Lower lobe of right lung (tissue), 2 donors: ENCODE measurements at regions not wholly inside any gene's neighbourhood (a gene's known extent, or its start where the extent isn't known, plus 50 kb on each side); places are given as distances from the start of the nearest gene placed in this dataset.
A peak's percentile ranks its signal among the peaks of the same experiment; 100 is the strongest.

Experiments
- ATAC-seq, 2 donors: fragments of 200-7000 bp; cut with Tn5 transposase; one replicate each; pipeline ENCODE4 v1.9.1; 2020 to 2022; ENCODE audit warnings: mild to moderate bottlenecking in 2 of 2, moderate library complexity in 2 of 2
- DNase-seq: peaks from one replicate; pipeline ENCODE4 v3.0.0-alpha.2; 2020
- H3K27ac ChIP-seq: fragments of 200-600 bp; one replicate; pipeline ENCODE4 v1.8.0; 2022
- H3K27me3 ChIP-seq: fragments of 200-600 bp; one replicate; pipeline ENCODE4 v1.8.0; 2022; ENCODE audit warnings: low read depth
- H3K36me3 ChIP-seq: fragments of 200-600 bp; one replicate; pipeline ENCODE4 v1.8.0; 2022; ENCODE audit warnings: mild to moderate bottlenecking
- H3K4me1 ChIP-seq: fragments of 200-600 bp; one replicate; pipeline ENCODE4 v1.8.0; 2022
- H3K4me3 ChIP-seq: fragments of 200-600 bp; one replicate; pipeline ENCODE4 v1.8.0; 2022; ENCODE audit warnings: mild to moderate bottlenecking
- H3K9me3 ChIP-seq: fragments of 200-600 bp; one replicate; pipeline ENCODE4 v1.8.0; 2022
- CTCF ChIP-seq: fragments of 200-600 bp; IDR thresholded peaks from one replicate; pipeline ENCODE4 v1.8.0; 2022; ENCODE audit warnings: antibody characterized with exemption, mild to moderate bottlenecking
- intact Hi-C: fragments of 100-400 bp; cut with DNase I; formaldehyde crosslinking; loops from one replicate; pipeline ENCODE4 v1.11.0; 2022
- donor health status: DM: no; HTN: yes; CAD: no; lungs with severe emphysema.

GRCh38 chr7:17721736-17722285 is 218.5 kb downstream of the SNX13 start:
- no peaks in the 10 kb centered on the region for H3K27me3 ChIP-seq
- no peak for TF ChIP-seq CTCF
- no peaks in the 10 kb centered on the region for H3K9me3 ChIP-seq
- no peaks in the 10 kb centered on the region for H3K36me3 ChIP-seq
- DNase-seq (no peak), ATAC-seq (no peak)
- intact Hi-C loops: no loop called here
- H3K4me1 ChIP-seq: no peaks in the 10 kb centered on the region
- no peak overlapping the region for H3K27ac ChIP-seq
- H3K4me3 ChIP-seq: no peak overlapping the region

GRCh38 chr7:17722798-17723197 is 217.5 kb downstream of the SNX13 start:
- H3K4me1 ChIP-seq: no peaks in the 10 kb centered on the region
- TF ChIP-seq CTCF: no peak
- H3K36me3 ChIP-seq: no peaks in the 10 kb centered on the region
- DNase-seq: no peak
- intact Hi-C loops: no loop called here
- no peak overlapping the region for H3K27ac ChIP-seq
- no peaks in the 10 kb centered on the region for H3K27me3 ChIP-seq
- peak; percentile 53 to 59 for ATAC-seq
- no peak overlapping the region for H3K4me3 ChIP-seq
- H3K9me3 ChIP-seq: no peaks in the 10 kb centered on the region

DNA sequence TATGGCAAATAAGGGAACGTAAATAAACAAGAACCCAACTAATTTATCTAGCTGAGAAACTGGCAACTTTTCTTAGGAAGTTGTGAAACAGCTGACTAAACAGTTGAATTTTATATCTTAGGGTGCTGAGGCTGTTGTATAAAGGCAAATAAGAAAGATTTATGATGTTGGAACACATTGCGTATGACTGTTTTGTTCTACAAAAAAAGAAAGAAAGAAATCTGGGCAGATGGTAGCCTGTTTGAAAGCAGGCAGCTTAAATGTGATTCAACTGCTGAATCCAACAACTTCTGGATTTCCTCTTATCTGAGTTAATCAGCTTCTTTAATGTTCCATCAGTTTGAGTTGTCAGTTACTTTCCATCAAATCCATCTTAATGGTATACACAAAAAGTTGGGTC is 214.5 kb downstream of the SNX13 start:
- ATAC-seq (no peak), DNase-seq (no peak)
- H3K27ac ChIP-seq: no peak overlapping the region
- H3K4me3 ChIP-seq: no peak overlapping the region
- H3K36me3 ChIP-seq: no peaks in the 10 kb centered on the region
- H3K9me3 ChIP-seq: no peaks in the 10 kb centered on the region
- intact Hi-C loops: no loop called here
- no peaks in the 10 kb centered on the region for H3K4me1 ChIP-seq
- H3K27me3 ChIP-seq: no peaks in the 10 kb centered on the region
- no peak for TF ChIP-seq CTCF

GRCh38 chr7:17732083-17732482 is 208.2 kb downstream of the SNX13 start:
- DNase-seq (no peak), ATAC-seq (no peak)
- Histone ChIP-seq H3K4me3 (no peak overlapping the region), H3K27me3 (no peaks in the 10 kb centered on the region), H3K9me3 (peaks cover 5% of the 10 kb centered on the region), H3K4me1 (no peaks in the 10 kb centered on the region), H3K27ac (no peak overlapping the region), H3K36me3 (no peaks in the 10 kb centered on the region)
- TF ChIP-seq CTCF: no peak
- intact Hi-C loops: no loop called here
